Skin epidermis (tissue), 12 donors: ENCODE measurements at regions not wholly inside any gene's neighbourhood (a gene's known extent, or its start where the extent isn't known, plus 50 kb on each side); places are given as distances from the start of the nearest gene placed in this dataset.

Experiments used
- H3K27ac ChIP-seq, 21 experiments: fragments of 200-600 bp; sonication (generic) in 11 of 21; one replicate each; pipeline ENCODE4 v1.5.0; 2020; ENCODE audit warnings: mild to moderate bottlenecking in 3 of 21, inconsistent platforms in 2 of 21, moderate library complexity in 2 of 21
- H3K4me3 ChIP-seq, 7 experiments: fragments of 200-600 bp; sonication (generic) in 2 of 7; one replicate each; pipeline ENCODE4 v1.5.0; 2020; ENCODE audit warnings: inconsistent platforms in 2 of 7, mild to moderate bottlenecking in 2 of 7, moderate library complexity in 1 of 7

- Histone ChIP-seq H3K4me3 (no peak overlapping the region), H3K27ac (no peak overlapping the region)
These were observed 636.3 kb downstream of the LTN1 start for GRCh38 chr21:28356422-28356821.

GRCh38 chr21:28345934-28346333, 646.7 kb downstream of the LTN1 start:
- Histone ChIP-seq H3K27ac (no peak overlapping the region), H3K4me3 (no peak overlapping the region)

- Histone ChIP-seq H3K27ac (no peak overlapping the region), H3K4me3 (no peak overlapping the region)
These were observed 647.7 kb downstream of the LTN1 start for GRCh38 chr21:28344985-28345384.

- no peak overlapping the region for H3K27ac ChIP-seq
- no peak overlapping the region for H3K4me3 ChIP-seq
These were observed 650.4 kb downstream of the LTN1 start for GRCh38 chr21:28342212-28342810.

GRCh38 chr21:28339403-28339802, 653.3 kb downstream of the LTN1 start:
- H3K27ac ChIP-seq, result peak overlapping the region in 4 of 21 experiments; percentile 4 to 36 (median 22)
- no peak overlapping the region for H3K4me3 ChIP-seq

GRCh38 chr21:28338701-28339305, 653.9 kb downstream of the LTN1 start:
- Histone ChIP-seq H3K4me3 (no peak overlapping the region), H3K27ac (peak overlapping the region in 3 of 21 experiments; percentile 10 to 36 (median 35))

- Histone ChIP-seq H3K4me3 (no peak overlapping the region), H3K27ac (peak overlapping the region in 1 of 21 experiments; percentile 33)
These were observed 655.4 kb downstream of the LTN1 start for GRCh38 chr21:28337315-28337714.

GRCh38 chr21:28336314-28336713, 656.4 kb downstream of the LTN1 start:
- no peak overlapping the region for H3K27ac ChIP-seq

GRCh38 chr21:28334407-28334806, 658.3 kb downstream of the LTN1 start:
- H3K4me3 ChIP-seq, result no peak overlapping the region
- no peak overlapping the region for H3K27ac ChIP-seq

More at GRCh38 chr21:28336314-28336713, 656.4 kb downstream of the LTN1 start:
- no peak overlapping the region for H3K4me3 ChIP-seq

- H3K27ac ChIP-seq, result no peak overlapping the region
- no peak overlapping the region for H3K4me3 ChIP-seq
These were observed 659.0 kb downstream of the LTN1 start for GRCh38 chr21:28333578-28334075.

- no peak overlapping the region for H3K27ac ChIP-seq
- no peak overlapping the region for H3K4me3 ChIP-seq
These were observed 659.9 kb downstream of the LTN1 start for GRCh38 chr21:28332796-28333195.

GRCh38 chr21:28325618-28326017, 667.1 kb downstream of the LTN1 start:
- no peak overlapping the region for H3K4me3 ChIP-seq
- H3K27ac ChIP-seq, result no peak overlapping the region

- Histone ChIP-seq H3K4me3 (no peak overlapping the region), H3K27ac (no peak overlapping the region)
These were observed 668.0 kb downstream of the LTN1 start for GRCh38 chr21:28324690-28325089.

- Histone ChIP-seq H3K4me3 (no peak overlapping the region), H3K27ac (no peak overlapping the region)
These were observed 675.3 kb downstream of the LTN1 start for GRCh38 chr21:28317177-28317950.

GRCh38 chr21:28311411-28312190, 681.1 kb downstream of the LTN1 start:
- Histone ChIP-seq H3K4me3 (no peak overlapping the region), H3K27ac (no peak overlapping the region)

- H3K27ac ChIP-seq, result no peak overlapping the region
These were observed 682.0 kb downstream of the LTN1 start for GRCh38 chr21:28310711-28311110.

GRCh38 chr21:28310171-28310685, 682.4 kb downstream of the LTN1 start:
- H3K27ac ChIP-seq, result no peak overlapping the region
- no peak overlapping the region for H3K4me3 ChIP-seq

More at GRCh38 chr21:28310711-28311110, 682.0 kb downstream of the LTN1 start:
- H3K4me3 ChIP-seq, result no peak overlapping the region

GRCh38 chr21:28309596-28309995, 683.1 kb downstream of the LTN1 start:
- H3K4me3 ChIP-seq, result no peak overlapping the region
- no peak overlapping the region for H3K27ac ChIP-seq

GRCh38 chr21:28308516-28308915, 684.2 kb downstream of the LTN1 start:
- H3K27ac ChIP-seq, result no peak overlapping the region
- no peak overlapping the region for H3K4me3 ChIP-seq

GRCh38 chr21:28299946-28300345, 692.7 kb downstream of the LTN1 start:
- no peak overlapping the region for H3K27ac ChIP-seq
- H3K4me3 ChIP-seq, result no peak overlapping the region
